ENCODE measurements at regions not wholly inside any gene's neighbourhood (a gene's known extent, or its start where the extent isn't known, plus 50 kb on each side); places are given as distances from the start of the nearest gene placed in this dataset.

GRCh38 chr11:123371506-123372297, 58.4 kb upstream of the GRAMD1B start:
- Histone ChIP-seq H3K27me3 (ENCODE audit: control insufficient read depth, insufficient read depth, low read length) (no peaks in the 10 kb centered on the region), H3K36me3 (ENCODE audit: control insufficient read depth, insufficient read depth, low read length) (no peaks in the 10 kb centered on the region), H3K4me3 (ENCODE audit: low read depth, low read length) (no peak overlapping the region)
- no peak for DNase-seq (ENCODE audit: low read depth)
- TF ChIP-seq, protein P1, sequence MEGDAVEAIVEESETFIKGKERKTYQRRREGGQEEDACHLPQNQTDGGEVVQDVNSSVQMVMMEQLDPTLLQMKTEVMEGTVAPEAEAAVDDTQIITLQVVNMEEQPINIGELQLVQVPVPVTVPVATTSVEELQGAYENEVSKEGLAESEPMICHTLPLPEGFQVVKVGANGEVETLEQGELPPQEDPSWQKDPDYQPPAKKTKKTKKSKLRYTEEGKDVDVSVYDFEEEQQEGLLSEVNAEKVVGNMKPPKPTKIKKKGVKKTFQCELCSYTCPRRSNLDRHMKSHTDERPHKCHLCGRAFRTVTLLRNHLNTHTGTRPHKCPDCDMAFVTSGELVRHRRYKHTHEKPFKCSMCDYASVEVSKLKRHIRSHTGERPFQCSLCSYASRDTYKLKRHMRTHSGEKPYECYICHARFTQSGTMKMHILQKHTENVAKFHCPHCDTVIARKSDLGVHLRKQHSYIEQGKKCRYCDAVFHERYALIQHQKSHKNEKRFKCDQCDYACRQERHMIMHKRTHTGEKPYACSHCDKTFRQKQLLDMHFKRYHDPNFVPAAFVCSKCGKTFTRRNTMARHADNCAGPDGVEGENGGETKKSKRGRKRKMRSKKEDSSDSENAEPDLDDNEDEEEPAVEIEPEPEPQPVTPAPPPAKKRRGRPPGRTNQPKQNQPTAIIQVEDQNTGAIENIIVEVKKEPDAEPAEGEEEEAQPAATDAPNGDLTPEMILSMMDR (IDR thresholded peaks at IDR 0.05; ENCODE audit: insufficient read depth, low read length, poor library complexity, severe bottlenecking), result no peak

DNA sequence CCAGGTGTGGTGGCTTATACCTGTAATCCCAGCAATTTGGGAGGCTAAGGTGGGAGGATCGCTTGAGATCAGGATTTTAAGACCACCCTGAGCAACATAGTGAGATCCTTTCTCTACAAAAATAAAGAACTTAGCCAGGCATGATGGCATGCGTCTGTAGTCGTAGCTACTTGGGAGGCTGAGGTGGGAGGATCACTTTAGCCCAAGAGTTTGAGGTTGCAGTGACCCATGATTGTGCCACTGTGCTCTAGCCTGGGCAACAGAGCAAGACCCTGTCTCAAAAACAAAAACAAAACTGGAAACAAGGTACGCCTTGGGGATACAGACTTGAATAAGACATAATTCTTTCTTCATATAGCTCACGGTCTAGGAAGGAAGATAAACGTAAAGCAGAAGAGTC, 63.1 kb upstream of the GRAMD1B start:
- TF ChIP-seq, protein P1 (IDR thresholded peaks at IDR 0.05; ENCODE audit: insufficient read depth, low read length, poor library complexity, severe bottlenecking), result no peak
- Histone ChIP-seq H3K4me3 (ENCODE audit: low read depth, low read length) (no peak overlapping the region), H3K36me3 (ENCODE audit: control insufficient read depth, insufficient read depth, low read length) (no peaks in the 10 kb centered on the region), H3K27me3 (ENCODE audit: control insufficient read depth, insufficient read depth, low read length) (peaks cover 10% of the 10 kb centered on the region)
- no peak for DNase-seq (ENCODE audit: low read depth)

DNA sequence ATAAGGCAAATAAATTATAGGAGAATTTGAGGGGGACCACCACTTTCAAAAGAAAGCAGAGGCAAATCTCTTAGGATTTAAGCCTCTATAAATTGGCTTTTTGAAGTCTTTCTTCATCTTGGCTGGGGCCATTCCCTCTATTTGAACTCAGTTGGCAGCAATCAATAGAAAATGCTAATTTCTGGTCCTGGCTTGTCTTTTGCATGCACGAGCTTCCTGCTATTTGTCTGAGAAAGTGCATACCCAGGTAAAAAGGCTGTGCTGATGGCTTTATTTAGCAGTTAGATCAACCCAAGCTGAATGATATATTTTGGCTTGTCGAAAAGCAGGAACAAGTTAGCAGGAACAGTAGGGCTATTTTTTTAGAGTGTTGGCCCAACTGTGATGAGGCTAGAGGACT, 64.1 kb upstream of the GRAMD1B start:
- TF ChIP-seq, protein P1 (IDR thresholded peaks at IDR 0.05; ENCODE audit: insufficient read depth, low read length, poor library complexity, severe bottlenecking), result no peak
- no peak for DNase-seq (ENCODE audit: low read depth)
- Histone ChIP-seq H3K27me3 (ENCODE audit: control insufficient read depth, insufficient read depth, low read length) (peaks cover 10% of the 10 kb centered on the region), H3K36me3 (ENCODE audit: control insufficient read depth, insufficient read depth, low read length) (no peaks in the 10 kb centered on the region), H3K4me3 (ENCODE audit: low read depth, low read length) (no peak overlapping the region)

DNA sequence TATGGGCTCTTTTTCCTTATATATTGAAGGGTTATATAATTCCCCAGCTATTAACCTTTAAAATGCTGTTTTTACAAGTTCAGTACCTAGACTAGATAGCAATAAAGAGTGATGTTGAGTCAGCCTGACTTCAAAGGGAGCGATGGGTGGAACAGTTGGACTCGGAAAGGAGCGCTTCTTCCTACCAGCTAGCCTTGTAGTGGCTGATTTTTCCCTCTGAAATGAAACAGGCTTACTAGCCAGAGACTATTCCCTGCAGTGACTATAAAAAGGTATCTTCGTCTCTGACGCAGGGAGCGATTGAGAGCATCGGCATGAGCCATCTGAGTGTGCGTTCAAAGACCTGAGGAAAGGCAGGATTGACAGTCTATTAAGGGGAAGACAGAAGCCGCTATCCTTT, 66.0 kb upstream of the GRAMD1B start:
- no peak overlapping the region for H3K4me3 ChIP-seq (ENCODE audit: low read depth, low read length)
- TF ChIP-seq, protein P1 (IDR thresholded peaks at IDR 0.05; ENCODE audit: insufficient read depth, low read length, poor library complexity, severe bottlenecking), result no peak
- DNase-seq (ENCODE audit: low read depth), result no peak
- H3K27me3 ChIP-seq (ENCODE audit: control insufficient read depth, insufficient read depth, low read length), result peaks cover 16% of the 10 kb centered on the region
- no peaks in the 10 kb centered on the region for H3K36me3 ChIP-seq (ENCODE audit: control insufficient read depth, insufficient read depth, low read length)

- no peak for DNase-seq (ENCODE audit: low read depth)
- H3K27me3 ChIP-seq (ENCODE audit: control insufficient read depth, insufficient read depth, low read length), result peaks cover 22% of the 10 kb centered on the region
- no peaks in the 10 kb centered on the region for H3K36me3 ChIP-seq (ENCODE audit: control insufficient read depth, insufficient read depth, low read length)
- H3K4me3 ChIP-seq (ENCODE audit: low read depth, low read length), result no peak overlapping the region
- TF ChIP-seq, protein P1 (IDR thresholded peaks at IDR 0.05; ENCODE audit: insufficient read depth, low read length, poor library complexity, severe bottlenecking), result no peak
Measured at GRCh38 chr11:123363556-123363955, 66.5 kb upstream of the GRAMD1B start.

DNA sequence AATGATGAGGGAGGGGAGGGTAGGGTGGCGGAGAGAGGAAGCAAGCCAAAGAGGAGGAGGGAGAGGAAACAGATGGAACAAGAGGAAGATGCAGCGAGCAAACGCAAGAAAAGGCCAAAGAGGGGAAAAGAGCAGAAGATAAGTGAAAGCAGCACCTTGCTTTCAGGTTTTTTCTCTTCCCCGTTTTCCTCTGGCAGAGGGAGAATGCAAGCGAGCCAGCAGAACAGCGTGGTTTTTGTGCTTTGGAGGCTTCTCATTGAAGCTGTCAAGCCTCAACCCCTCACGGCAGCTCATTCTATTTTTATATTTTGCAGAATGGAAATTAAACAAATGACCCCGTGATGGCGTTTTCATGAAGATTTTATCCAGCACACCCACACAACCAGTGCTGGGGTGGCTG, 67.1 kb upstream of the GRAMD1B start:
- DNase-seq (ENCODE audit: low read depth), result no peak
- no peak overlapping the region for H3K4me3 ChIP-seq (ENCODE audit: low read depth, low read length)
- no peaks in the 10 kb centered on the region for H3K36me3 ChIP-seq (ENCODE audit: control insufficient read depth, insufficient read depth, low read length)
- peaks cover 28% of the 10 kb centered on the region for H3K27me3 ChIP-seq (ENCODE audit: control insufficient read depth, insufficient read depth, low read length)
- TF ChIP-seq, protein P1 (IDR thresholded peaks at IDR 0.05; ENCODE audit: insufficient read depth, low read length, poor library complexity, severe bottlenecking), result no peak

Measured in kidney epithelial cell (primary cell).